Thyroid gland (tissue), 4 donors: ENCODE measurements at regions not wholly inside any gene's neighbourhood (a gene's known extent, or its start where the extent isn't known, plus 50 kb on each side); places are given as distances from the start of the nearest gene placed in this dataset.

Experiments used
- CTCF ChIP-seq, 6 experiments: fragments of 200-600 bp in 3 of 6; fragments of 450-650 bp in 3 of 6; sonication (generic) in 3 of 6; IDR thresholded peaks; one replicate each; pipeline ENCODE4 v1.5.1; 2016 to 2019; ENCODE audit warnings: antibody characterized with exemption in 6 of 6, mild to moderate bottlenecking in 2 of 6, inconsistent platforms in 1 of 6, moderate library complexity in 1 of 6
- POLR2A ChIP-seq, 2 donors: fragments of 450-650 bp; IDR thresholded peaks; one replicate each; pipeline ENCODE4 v1.6.1; 2017; ENCODE audit warnings: antibody characterized with exemption in 2 of 2, mild to moderate bottlenecking in 2 of 2, moderate library complexity in 1 of 2

DNA sequence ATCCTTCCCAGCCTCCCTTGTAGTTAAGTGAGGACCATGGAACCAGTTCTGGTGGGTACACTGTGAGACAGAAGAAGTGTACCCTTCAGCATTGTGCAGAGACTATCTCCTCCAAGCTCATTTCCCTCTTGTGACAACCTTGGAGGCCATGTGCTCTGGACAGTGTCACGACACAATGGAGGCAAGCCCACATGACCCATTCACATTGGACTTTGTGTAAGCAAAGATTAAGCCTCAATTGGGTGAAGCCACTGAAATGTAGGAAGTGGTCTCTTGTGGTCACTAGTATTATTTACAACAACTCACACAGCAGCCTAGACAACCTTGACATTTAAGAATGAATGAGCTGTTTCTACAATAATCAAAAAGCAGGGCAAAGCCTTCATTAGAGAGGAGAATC lies 124.2 kb downstream of the INHBA start:
- no peak for TF ChIP-seq CTCF (IDR thresholded peaks at IDR 0.05)
- no peak for TF ChIP-seq POLR2A (IDR thresholded peaks at IDR 0.05)
